ENCODE measurements at regions not wholly inside any gene's neighbourhood (a gene's known extent, or its start where the extent isn't known, plus 50 kb on each side); places are given as distances from the start of the nearest gene placed in this dataset.
"Not testable (repeated sequence)": the region's sequence is repeated elsewhere in the genome, so short reads cannot be mapped to it uniquely, and the experiment has no call there.

DNA sequence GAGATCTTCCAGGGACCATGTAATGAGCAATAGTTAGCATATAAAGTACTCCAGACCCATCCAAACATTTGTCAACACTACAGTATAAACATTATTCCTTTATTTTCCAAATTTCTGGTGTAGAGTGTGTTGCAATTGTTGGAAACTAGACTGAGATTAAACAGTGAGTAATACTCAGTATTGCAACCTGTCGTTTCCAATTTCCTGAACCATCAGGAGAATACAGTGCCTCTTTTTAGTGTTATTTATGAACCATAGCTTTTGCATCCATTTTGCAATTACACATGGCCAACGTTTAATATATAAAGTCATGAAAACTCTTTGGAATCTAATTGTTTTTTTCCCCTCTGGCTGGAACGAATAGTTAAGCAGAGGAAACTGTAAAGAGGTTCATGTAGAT lies 58.3 kb upstream of the DHRSX start:
- TF ChIP-seq, protein P1, sequence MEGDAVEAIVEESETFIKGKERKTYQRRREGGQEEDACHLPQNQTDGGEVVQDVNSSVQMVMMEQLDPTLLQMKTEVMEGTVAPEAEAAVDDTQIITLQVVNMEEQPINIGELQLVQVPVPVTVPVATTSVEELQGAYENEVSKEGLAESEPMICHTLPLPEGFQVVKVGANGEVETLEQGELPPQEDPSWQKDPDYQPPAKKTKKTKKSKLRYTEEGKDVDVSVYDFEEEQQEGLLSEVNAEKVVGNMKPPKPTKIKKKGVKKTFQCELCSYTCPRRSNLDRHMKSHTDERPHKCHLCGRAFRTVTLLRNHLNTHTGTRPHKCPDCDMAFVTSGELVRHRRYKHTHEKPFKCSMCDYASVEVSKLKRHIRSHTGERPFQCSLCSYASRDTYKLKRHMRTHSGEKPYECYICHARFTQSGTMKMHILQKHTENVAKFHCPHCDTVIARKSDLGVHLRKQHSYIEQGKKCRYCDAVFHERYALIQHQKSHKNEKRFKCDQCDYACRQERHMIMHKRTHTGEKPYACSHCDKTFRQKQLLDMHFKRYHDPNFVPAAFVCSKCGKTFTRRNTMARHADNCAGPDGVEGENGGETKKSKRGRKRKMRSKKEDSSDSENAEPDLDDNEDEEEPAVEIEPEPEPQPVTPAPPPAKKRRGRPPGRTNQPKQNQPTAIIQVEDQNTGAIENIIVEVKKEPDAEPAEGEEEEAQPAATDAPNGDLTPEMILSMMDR (conservative IDR thresholded peaks at IDR 0.05; ENCODE audit: low read length) = no peak
- no peak overlapping the region for H3K4me3 ChIP-seq (ENCODE audit: low read length)
- DNase-seq (ENCODE audit: low read depth) = peak; percentile 90

DNA sequence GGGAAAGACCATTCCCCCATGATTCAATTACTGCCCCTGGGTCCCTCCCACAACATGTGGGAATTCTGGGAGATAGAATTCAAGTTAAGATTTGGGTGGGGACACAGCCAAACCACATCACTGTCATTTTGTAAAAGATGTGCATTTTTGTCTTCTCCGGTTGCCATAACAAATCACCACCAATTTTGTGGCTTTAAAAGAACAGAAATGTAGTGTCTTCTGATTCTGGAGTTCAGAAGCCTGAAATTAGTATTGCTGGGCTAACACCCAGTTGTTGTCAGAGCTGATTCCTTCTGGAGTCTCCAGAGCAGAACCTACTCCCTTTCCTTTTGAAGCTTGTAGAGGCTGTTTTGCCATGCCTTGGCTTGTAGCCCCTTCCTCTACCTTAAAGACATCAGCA lies 54.1 kb upstream of the DHRSX start:
- no peak overlapping the region for H3K4me3 ChIP-seq (ENCODE audit: low read length)
- TF ChIP-seq, protein P1 (conservative IDR thresholded peaks at IDR 0.05; ENCODE audit: low read length) = no peak
- DNase-seq (ENCODE audit: low read depth) = peak; percentile 58

- H3K4me3 ChIP-seq (ENCODE audit: low read length); DNase-seq (ENCODE audit: low read depth): not testable (repeated sequence)
Measured at GRCh38 chrX:2554066-2554465, 53.3 kb upstream of the DHRSX start.

DNA sequence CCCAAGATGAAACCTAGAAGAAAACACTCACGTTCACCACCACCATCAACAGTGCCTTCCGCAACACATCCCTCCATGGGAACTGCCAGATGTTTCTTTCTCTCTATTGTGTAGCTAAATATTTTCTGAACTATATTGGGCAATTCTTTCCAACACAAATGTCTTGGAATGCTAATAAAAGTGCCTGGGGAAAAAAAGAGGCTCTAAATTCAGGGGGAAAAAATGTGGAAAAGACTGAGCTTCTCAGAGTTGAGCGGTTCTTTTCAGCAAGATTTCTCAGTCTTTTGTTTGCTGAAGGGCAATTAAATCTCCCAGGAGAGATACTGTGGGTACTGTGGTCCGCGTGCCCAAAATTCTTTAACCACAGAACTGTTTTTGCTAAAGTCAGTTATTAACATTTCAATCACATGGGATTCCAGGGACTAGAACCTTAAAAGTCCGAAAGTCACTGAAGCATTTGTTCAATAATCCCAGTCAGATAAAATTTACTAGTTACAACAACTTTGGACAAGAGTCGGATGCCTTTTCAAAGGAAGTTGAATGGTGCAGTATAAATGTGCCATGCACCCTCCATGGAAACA lies 51.9 kb upstream of the DHRSX start:
- TF ChIP-seq, protein P1 (conservative IDR thresholded peaks at IDR 0.05; ENCODE audit: low read length) = no peak
- peak; percentile 98 for DNase-seq (ENCODE audit: low read depth)
- no peak overlapping the region for H3K4me3 ChIP-seq (ENCODE audit: low read length)

- H3K4me3 ChIP-seq (ENCODE audit: low read length) = no peak overlapping the region
- TF ChIP-seq, protein P1 (conservative IDR thresholded peaks at IDR 0.05; ENCODE audit: low read length) = no peak
- DNase-seq (ENCODE audit: low read depth) = no peak
Measured at GRCh38 chrX:2550328-2551020, 49.7 kb upstream of the DHRSX start.
